NCI-H748 treated with DMSO at 0.1 percent for 48 hours (cell line): ENCODE measurements at regions not wholly inside any gene's neighbourhood (a gene's known extent, or its start where the extent isn't known, plus 50 kb on each side); places are given as distances from the start of the nearest gene placed in this dataset.

Experiments
- DNase-seq: peaks from one replicate; lab custom pipeline; 2025; lab: John Stamatoyannopoulos, UW

GRCh38 chr10:52703451-52703850 is 69.1 kb downstream of the MBL2 start:
- DNase-seq: no peak

- DNase-seq: no peak
Observed at GRCh38 chr10:52703898-52704297, 68.7 kb downstream of the MBL2 start.

GRCh38 chr10:52706332-52707070 is 66.1 kb downstream of the MBL2 start:
- DNase-seq: no peak
